Liver (tissue), 8 donors: ENCODE measurements at regions not wholly inside any gene's neighbourhood (a gene's known extent, or its start where the extent isn't known, plus 50 kb on each side); places are given as distances from the start of the nearest gene placed in this dataset.

Source experiments
- DNase-seq: peaks from one replicate; pipeline ENCODE4 v3.0.0-alpha.2; 2017; ENCODE audit warnings: low spot score
- H3K27ac ChIP-seq, 2 donors: one replicate each; pipeline ENCODE4 v1.7.0; 2013; ENCODE audit warnings: inconsistent platforms in 2 of 2, low read length in 2 of 2, control low read depth in 1 of 2, low read depth in 1 of 2, mild to moderate bottlenecking in 1 of 2
- H3K27me3 ChIP-seq, 4 donors: one replicate each; pipeline versions ENCODE4 v1.6.1 to v1.7.0; 2013; ENCODE audit warnings: low read length in 3 of 4, inconsistent platforms in 1 of 4, mild to moderate bottlenecking in 1 of 4, moderate library complexity in 1 of 4; ENCODE audit not compliant: control insufficient read depth in 4 of 4, insufficient read depth in 4 of 4
- H3K36me3 ChIP-seq, 4 donors: one replicate each; pipeline versions ENCODE4 v1.6.1 to v1.7.0; 2013; ENCODE audit warnings: low read length in 3 of 4, mild to moderate bottlenecking in 3 of 4, low read depth in 1 of 4, moderate library complexity in 1 of 4; ENCODE audit not compliant: control insufficient read depth in 4 of 4, insufficient read depth in 3 of 4
- H3K4me1 ChIP-seq, 4 donors: one replicate each; pipeline versions ENCODE4 v1.6.1 to v1.7.0; 2013; ENCODE audit warnings: low read length in 3 of 4, mild to moderate bottlenecking in 3 of 4, moderate library complexity in 1 of 4; ENCODE audit not compliant: control insufficient read depth in 4 of 4, insufficient read depth in 4 of 4
- H3K4me3 ChIP-seq, 3 donors: one replicate each; pipeline versions ENCODE4 v1.6.1 to v1.7.0; 2013; ENCODE audit warnings: low read length in 3 of 3, control low read depth in 1 of 3, low read depth in 1 of 3, mild to moderate bottlenecking in 1 of 3
- H3K9ac ChIP-seq, 2 donors: one replicate each; pipeline ENCODE4 v1.7.0; 2013; ENCODE audit warnings: low read length in 2 of 2, mild to moderate bottlenecking in 2 of 2, moderate library complexity in 2 of 2, control low read depth in 1 of 2, low read depth in 1 of 2
- H3K9me3 ChIP-seq, 4 donors: one replicate each; pipeline versions ENCODE4 v1.6.1 to v1.7.0; 2013; ENCODE audit warnings: low read length in 3 of 4; ENCODE audit not compliant: control insufficient read depth in 4 of 4
- EGR1 ChIP-seq, 2 donors: IDR thresholded peaks; 2 replicates each; pipeline ENCODE4 v1.6.1; 2016 to 2018; ENCODE audit warnings: antibody characterized with exemption in 2 of 2, low read depth in 2 of 2
- FOXA1 ChIP-seq: IDR thresholded peaks from 2 replicates; pipeline ENCODE4 v1.6.1; 2016; ENCODE audit warnings: antibody characterized with exemption
- FOXA2 ChIP-seq: IDR thresholded peaks from 2 replicates; pipeline ENCODE4 v1.6.1; 2016; ENCODE audit warnings: antibody characterized with exemption
- HNF4A ChIP-seq, 2 donors: conservative IDR thresholded peaks; 2 replicates each; pipeline ENCODE4 v1.6.1; 2016; ENCODE audit warnings: antibody characterized with exemption in 2 of 2, mild to moderate bottlenecking in 2 of 2
- HNF4G ChIP-seq: IDR thresholded peaks from 2 replicates; pipeline ENCODE4 v1.6.1; 2016; ENCODE audit warnings: antibody characterized with exemption
- RAD21 ChIP-seq, 2 donors: IDR thresholded peaks; 2 replicates each; pipeline ENCODE4 v1.6.1; 2016; ENCODE audit warnings: antibody characterized with exemption in 2 of 2, mild to moderate bottlenecking in 2 of 2
- SP1 ChIP-seq: IDR thresholded peaks from 2 replicates; pipeline ENCODE4 v1.6.1; 2018; ENCODE audit warnings: antibody characterized with exemption, mild to moderate bottlenecking
- TAF1 ChIP-seq: conservative IDR thresholded peaks from 2 replicates; pipeline ENCODE4 v1.6.1; 2016; ENCODE audit warnings: antibody characterized with exemption, mild to moderate bottlenecking
- YY1 ChIP-seq: IDR thresholded peaks from 2 replicates; pipeline ENCODE4 v1.6.1; 2016; ENCODE audit warnings: antibody characterized with exemption, mild to moderate bottlenecking
- WGBS: extraction: QIAGEN DNeasy Blood & Tissue Kit; methylation state at CpG from one replicate; pipeline ENCODE4 v1.1.7; 2013; 5-methylcytosine and 5-hydroxymethylcytosine counted together
- TF ChIP-seq, protein P1 (sequence below): fragments of 150-350 bp; IDR thresholded peaks from 2 replicates; pipeline ENCODE4 v1.5.1; 2017; ENCODE audit warnings: improper control_type of control experiment, low read depth, low read length; ENCODE audit not compliant: missing input control
- TF ChIP-seq, protein P2 (sequence below): IDR thresholded peaks from 2 replicates; pipeline ENCODE4 v1.6.1; 2016; ENCODE audit warnings: antibody characterized with exemption, mild to moderate bottlenecking
- TF ChIP-seq, protein P3 (sequence below): IDR thresholded peaks from 2 replicates; pipeline ENCODE4 v1.6.1; 2016; ENCODE audit warnings: antibody characterized with exemption
- TF ChIP-seq, protein P4 (sequence below): IDR thresholded peaks from 2 replicates; pipeline ENCODE4 v1.6.1; 2016; ENCODE audit warnings: antibody characterized with exemption
- TF ChIP-seq, protein P5 (sequence below): IDR thresholded peaks from 2 replicates; pipeline ENCODE4 v1.6.1; 2016; ENCODE audit warnings: antibody characterized with exemption
- donor health status: healthy.
- donor health status: healthy.
- donor health status: healthy.
- donor health status: healthy.
- donor health status: healthy.

DNA sequence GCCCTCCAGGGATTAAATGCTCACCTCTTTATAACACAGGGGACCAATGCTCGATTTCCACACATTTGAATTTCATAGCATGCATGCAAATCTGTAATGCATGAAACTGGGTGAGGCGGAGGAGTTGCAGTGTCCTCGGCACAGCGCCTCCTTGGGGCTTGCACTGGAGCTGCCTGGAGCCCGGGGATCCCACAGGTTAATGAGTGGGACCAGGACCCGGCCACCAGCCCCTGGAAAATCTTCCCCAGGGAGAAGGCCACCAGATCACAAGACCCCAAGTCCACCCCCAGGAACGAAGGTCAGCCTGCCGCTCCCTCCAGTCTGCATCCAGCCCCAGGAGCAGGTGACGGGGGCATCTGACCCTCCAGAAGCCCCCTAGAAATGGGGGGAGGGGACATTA is 119.1 kb downstream of the MN1 start:
- WGBS, result 57% methylated on average over 9 of the region's 9 CpGs
- DNase-seq, result no peak

DNA sequence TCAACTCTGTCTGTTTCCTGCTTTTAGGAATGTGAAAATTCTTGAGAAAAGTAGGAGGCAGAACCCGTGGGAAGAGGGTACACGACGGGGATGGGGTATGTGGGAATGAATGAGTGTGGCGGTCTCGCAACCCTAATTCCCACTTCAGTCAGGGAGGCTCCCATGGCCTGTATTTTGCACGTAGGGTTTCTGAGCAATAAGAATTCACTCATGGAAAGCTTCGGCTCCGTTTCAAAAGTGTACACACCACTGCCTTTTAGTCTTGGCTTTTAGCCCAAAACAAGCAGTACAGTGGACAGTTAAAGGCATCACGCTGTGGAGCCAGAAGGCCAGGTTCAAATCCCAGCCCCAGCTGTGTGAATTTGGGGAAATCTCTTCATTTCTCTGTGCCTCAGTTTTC is 116.7 kb downstream of the MN1 start:
- Histone ChIP-seq H3K27me3 (peaks cover 0 to 6% (median 2%) of the 10 kb centered on the region in 4 donors), H3K4me3 (no peak overlapping the region), H3K4me1 (no peaks in the 10 kb centered on the region), H3K9me3 (peaks cover 0 to 3% (median 2%) of the 10 kb centered on the region in 4 donors), H3K36me3 (no peaks in the 10 kb centered on the region), H3K27ac (no peak overlapping the region), H3K9ac (no peak overlapping the region)
- 72% methylated on average over 9 of the region's 9 CpGs for WGBS
- no peak for DNase-seq
- TF ChIP-seq, protein P1, sequence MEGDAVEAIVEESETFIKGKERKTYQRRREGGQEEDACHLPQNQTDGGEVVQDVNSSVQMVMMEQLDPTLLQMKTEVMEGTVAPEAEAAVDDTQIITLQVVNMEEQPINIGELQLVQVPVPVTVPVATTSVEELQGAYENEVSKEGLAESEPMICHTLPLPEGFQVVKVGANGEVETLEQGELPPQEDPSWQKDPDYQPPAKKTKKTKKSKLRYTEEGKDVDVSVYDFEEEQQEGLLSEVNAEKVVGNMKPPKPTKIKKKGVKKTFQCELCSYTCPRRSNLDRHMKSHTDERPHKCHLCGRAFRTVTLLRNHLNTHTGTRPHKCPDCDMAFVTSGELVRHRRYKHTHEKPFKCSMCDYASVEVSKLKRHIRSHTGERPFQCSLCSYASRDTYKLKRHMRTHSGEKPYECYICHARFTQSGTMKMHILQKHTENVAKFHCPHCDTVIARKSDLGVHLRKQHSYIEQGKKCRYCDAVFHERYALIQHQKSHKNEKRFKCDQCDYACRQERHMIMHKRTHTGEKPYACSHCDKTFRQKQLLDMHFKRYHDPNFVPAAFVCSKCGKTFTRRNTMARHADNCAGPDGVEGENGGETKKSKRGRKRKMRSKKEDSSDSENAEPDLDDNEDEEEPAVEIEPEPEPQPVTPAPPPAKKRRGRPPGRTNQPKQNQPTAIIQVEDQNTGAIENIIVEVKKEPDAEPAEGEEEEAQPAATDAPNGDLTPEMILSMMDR, result no peak
- TF ChIP-seq YY1 (no peak), EGR1 (IDR thresholded peaks at IDR 0.05; ENCODE audit: low read depth in 2 of 2) (no peak), FOXA1 (no peak), FOXA2 (no peak), RAD21 (IDR thresholded peaks at IDR 0.05) (no peak), HNF4G (no peak)
- TF ChIP-seq, protein P2, sequence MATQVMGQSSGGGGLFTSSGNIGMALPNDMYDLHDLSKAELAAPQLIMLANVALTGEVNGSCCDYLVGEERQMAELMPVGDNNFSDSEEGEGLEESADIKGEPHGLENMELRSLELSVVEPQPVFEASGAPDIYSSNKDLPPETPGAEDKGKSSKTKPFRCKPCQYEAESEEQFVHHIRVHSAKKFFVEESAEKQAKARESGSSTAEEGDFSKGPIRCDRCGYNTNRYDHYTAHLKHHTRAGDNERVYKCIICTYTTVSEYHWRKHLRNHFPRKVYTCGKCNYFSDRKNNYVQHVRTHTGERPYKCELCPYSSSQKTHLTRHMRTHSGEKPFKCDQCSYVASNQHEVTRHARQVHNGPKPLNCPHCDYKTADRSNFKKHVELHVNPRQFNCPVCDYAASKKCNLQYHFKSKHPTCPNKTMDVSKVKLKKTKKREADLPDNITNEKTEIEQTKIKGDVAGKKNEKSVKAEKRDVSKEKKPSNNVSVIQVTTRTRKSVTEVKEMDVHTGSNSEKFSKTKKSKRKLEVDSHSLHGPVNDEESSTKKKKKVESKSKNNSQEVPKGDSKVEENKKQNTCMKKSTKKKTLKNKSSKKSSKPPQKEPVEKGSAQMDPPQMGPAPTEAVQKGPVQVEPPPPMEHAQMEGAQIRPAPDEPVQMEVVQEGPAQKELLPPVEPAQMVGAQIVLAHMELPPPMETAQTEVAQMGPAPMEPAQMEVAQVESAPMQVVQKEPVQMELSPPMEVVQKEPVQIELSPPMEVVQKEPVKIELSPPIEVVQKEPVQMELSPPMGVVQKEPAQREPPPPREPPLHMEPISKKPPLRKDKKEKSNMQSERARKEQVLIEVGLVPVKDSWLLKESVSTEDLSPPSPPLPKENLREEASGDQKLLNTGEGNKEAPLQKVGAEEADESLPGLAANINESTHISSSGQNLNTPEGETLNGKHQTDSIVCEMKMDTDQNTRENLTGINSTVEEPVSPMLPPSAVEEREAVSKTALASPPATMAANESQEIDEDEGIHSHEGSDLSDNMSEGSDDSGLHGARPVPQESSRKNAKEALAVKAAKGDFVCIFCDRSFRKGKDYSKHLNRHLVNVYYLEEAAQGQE, result no peak

More for the DNA sequence above, 119.1 kb downstream of the MN1 start:
- H3K4me3 ChIP-seq, result no peak overlapping the region
- no peaks in the 10 kb centered on the region for H3K9me3 ChIP-seq
- peaks cover 0 to 6% (median 2%) of the 10 kb centered on the region in 4 donors for H3K27me3 ChIP-seq
- H3K27ac ChIP-seq, result no peak overlapping the region
- TF ChIP-seq, protein P3, sequence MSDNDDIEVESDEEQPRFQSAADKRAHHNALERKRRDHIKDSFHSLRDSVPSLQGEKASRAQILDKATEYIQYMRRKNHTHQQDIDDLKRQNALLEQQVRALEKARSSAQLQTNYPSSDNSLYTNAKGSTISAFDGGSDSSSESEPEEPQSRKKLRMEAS, result no peak
- TF ChIP-seq, protein P2, result no peak
- TF ChIP-seq RAD21 (IDR thresholded peaks at IDR 0.05), result no peak
- no peak for TF ChIP-seq HNF4A (conservative IDR thresholded peaks at IDR 0.05)
- no peak for TF ChIP-seq HNF4G
- TF ChIP-seq, protein P4, sequence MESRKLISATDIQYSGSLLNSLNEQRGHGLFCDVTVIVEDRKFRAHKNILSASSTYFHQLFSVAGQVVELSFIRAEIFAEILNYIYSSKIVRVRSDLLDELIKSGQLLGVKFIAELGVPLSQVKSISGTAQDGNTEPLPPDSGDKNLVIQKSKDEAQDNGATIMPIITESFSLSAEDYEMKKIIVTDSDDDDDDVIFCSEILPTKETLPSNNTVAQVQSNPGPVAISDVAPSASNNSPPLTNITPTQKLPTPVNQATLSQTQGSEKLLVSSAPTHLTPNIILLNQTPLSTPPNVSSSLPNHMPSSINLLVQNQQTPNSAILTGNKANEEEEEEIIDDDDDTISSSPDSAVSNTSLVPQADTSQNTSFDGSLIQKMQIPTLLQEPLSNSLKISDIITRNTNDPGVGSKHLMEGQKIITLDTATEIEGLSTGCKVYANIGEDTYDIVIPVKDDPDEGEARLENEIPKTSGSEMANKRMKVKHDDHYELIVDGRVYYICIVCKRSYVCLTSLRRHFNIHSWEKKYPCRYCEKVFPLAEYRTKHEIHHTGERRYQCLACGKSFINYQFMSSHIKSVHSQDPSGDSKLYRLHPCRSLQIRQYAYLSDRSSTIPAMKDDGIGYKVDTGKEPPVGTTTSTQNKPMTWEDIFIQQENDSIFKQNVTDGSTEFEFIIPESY, result no peak
- TF ChIP-seq TAF1, result no peak
- TF ChIP-seq, protein P5, sequence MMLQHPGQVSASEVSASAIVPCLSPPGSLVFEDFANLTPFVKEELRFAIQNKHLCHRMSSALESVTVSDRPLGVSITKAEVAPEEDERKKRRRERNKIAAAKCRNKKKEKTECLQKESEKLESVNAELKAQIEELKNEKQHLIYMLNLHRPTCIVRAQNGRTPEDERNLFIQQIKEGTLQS, result no peak
- no peak for TF ChIP-seq FOXA2
- TF ChIP-seq, protein P1, result no peak
- TF ChIP-seq SP1, result no peak
- H3K4me1 ChIP-seq, result no peaks in the 10 kb centered on the region
- no peaks in the 10 kb centered on the region for H3K36me3 ChIP-seq
- no peak overlapping the region for H3K9ac ChIP-seq
